Endothelial cell of hepatic sinusoid (primary cell): ENCODE measurements at regions not wholly inside any gene's neighbourhood (a gene's known extent, or its start where the extent isn't known, plus 50 kb on each side); places are given as distances from the start of the nearest gene placed in this dataset.
"Not testable (repeated sequence)": the region's sequence is repeated elsewhere in the genome, so short reads cannot be mapped to it uniquely, and the experiment has no call there.

Source experiments
- in situ Hi-C: cut with HindIII; loops from 2 replicates; pipeline ENCODE4 v1.10.0; 2017; ENCODE audit warnings: low sequenced_read_pairs

DNA sequence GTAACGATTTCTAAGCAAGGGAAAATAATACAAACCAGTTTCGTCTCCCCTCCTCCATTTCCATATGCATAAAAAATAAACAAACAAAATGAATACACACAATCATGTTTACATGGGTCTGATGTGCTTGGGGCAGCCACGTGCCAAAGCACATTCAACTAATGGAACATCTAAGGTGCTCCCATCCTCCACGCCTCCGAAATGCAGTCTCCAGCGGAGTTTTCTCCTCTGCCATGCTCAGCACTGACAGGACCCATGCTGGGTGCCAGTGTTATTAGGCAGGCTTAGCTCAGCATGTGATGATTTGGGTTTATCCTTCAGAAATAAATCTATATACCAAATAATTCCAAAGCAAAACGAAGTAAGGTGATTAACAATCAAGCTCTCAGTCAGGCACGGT is 337.3 kb upstream of the ATP10A start:
- in situ Hi-C loops: no loop called here

DNA sequence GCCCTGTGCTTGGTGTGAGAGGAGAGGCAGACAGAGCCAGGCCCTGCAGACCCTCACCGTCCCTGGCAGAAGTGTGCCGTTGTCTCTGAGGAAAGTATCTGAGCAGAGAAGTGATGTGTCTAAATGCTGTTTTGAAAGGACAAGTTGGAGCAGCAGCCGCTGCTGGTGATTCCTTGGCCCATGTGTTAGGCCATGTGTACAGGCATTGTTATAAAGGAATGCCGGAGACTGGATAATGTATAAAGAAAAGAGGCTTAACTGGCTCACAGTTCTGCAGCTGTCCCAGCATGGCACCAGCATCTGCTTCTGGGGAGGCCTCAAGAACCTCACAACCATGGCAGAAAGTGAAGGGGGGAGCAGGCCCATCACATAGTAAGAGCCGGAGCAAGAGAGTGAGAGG is 334.6 kb upstream of the ATP10A start:
- in situ Hi-C loops: no loop called here

DNA sequence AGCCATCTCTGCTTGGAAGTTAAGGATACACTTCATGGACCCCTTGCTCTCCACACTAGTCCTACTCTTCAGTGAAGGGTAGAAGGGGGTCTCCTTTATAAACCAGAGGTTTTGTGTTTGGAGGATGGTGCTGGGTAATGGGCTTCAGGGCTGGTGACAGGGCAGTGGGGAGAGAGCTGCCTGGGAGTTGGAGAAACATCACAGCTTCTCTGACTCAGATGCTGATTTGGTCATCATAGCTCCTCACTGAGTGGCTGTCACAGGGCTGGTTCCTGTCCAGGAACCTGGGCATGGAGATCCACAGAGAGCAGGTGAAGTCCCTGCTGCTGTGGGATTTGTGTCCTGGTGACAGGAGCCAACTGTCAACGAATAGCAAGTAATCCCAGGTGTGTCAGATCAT is 333.9 kb upstream of the ATP10A start:
- in situ Hi-C loops: no loop called here

DNA sequence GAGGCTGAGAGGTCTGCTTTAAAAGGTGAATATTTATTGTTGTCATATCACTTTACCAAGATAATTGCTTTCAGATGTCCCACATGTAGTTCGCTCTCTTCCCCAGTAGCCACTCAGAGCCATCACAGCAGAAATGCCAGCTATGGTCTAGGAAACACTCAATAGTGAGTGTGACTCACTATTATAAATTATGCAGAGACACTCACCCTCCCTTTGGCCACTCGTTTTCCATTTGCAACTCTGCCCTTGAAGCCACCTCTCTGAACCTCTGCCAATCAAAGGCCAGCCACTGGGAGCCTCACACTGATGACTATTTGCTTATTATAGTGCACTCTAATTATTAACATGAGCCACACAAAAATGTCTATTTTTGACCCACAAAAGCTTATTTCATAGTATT is 328.1 kb upstream of the ATP10A start:
- in situ Hi-C loops: no loop called here

DNA sequence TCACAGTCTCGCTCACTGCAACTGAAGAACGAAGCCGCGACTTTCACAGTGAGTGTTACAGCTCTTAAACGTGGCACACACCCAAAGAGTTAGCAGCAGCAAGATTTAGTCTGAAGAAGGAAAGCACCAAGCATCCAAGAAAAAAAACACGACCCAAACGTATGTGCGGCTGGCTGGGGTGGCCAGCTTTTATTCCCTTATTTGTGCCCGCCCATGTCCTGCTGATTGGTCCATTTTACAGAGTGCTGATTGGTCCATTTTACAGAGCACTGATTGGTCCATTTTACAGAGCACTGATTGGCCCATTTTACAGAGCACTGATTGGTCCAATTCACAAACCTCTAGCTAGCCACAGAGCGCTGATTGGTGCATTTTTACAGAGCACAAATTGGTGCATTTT is 323.0 kb upstream of the ATP10A start:
- in situ Hi-C loops: not testable (repeated sequence)

DNA sequence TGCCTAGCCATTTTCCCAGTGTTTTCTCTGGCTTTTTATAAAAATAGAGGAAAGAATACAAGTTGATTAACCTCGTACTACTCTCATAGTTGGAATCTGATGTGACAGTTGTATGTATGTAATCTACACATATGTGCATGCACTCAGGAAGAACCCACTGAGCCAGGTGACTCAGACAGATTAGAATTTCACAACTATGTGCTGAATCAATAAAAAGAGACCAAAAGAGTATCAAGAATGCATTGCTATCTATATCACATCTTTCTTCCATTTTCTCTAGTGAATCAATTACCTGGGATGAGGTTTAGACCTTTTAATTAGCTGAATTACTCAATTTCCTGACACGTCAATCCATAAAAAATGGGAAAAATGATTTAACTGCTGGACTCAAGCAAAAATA is 319.3 kb upstream of the ATP10A start:
- in situ Hi-C loops: loop anchor here (5.0 kb wide), 1 partner anchor 80 kb away; no protein-coding TSS in a partner anchor

DNA sequence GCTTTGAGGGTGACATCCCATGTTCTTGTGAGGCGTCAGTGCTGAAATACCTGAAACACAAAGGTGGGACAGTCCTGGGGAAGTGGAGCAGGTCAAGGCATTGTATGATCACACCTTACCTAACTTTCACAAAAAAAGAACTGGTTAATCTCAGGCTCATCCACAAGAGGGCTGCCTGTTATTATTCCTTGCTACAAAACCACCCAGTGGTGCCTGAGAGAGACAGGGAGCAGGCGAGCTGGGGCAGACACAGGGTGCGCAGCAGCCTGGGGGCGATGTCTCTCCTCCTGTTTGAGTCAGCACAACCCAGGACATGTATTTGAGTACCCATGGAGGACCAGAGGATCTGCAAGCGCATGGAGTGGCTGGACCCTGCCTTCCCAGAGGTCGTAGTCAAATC is 316.8 kb upstream of the ATP10A start:
- in situ Hi-C loops: loop anchor here (5.0 kb wide), 1 partner anchor 78 kb away; no protein-coding TSS in a partner anchor

DNA sequence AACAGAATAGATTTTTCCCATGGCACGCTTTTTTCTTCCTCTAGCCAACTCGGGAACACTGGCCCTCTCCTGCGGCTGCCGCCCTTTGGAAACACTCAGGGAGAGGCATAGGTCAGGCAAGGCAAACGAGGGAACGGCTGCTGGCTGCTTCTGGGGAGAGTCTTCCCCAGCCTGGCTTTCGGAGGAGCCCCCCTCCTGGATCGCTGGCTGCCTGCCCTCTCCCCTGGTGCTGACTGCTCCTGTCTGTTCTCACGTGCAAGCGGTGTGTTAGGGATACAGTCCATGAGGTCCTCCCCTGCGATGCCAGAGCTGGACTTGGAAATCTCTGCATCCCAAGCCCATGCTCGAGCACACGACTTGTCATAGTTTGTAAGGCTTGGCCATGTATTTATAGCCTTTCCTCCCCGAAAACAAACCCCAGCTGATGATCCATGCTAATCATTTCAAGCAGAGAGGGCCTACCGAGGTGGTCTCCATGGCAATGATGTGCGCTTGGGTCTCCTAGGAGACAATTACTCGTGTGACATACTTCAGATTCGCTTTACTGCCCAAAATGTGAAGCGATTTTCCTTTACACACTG is 315.6 kb upstream of the ATP10A start:
- in situ Hi-C loops: no loop called here

DNA sequence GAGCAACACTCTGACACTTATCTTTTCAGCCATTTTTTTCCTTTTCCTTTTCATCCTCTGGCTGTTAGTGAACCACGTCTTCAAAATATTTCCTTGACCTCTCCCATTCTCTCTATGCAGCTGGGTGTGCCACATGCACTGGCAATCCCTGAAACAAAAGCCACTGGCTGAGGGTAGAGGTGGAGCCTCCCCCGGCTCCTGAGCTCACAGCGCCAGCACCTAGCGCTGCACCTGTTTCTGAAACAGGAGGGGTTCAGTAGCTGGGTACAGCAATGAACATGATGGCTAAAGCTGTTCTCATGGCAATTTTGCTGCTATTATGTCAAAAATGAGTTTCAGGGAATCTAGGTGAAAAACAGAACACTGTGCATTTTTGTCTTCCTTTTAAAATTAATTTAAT is 314.7 kb upstream of the ATP10A start:
- in situ Hi-C loops: no loop called here

DNA sequence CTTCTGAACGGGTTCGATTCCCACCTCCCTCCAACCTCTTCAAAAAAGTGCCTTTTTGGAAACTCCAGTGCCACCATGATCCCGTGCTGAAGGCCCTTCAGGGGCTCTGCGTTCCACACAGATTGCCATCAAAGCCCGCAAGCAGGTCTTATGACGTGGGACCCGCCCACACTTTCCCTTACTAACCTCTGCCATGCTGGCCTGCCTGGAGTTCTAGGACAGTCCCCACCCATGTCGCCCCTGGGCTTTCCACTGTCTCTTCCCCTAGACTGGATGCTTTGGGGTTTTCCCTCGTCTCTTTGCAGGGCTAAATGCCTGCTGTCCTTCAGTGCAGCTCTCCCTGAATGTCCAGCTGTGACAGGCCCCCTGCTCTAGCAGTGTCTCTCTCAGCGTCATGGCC is 313.7 kb upstream of the ATP10A start:
- in situ Hi-C loops: no loop called here

DNA sequence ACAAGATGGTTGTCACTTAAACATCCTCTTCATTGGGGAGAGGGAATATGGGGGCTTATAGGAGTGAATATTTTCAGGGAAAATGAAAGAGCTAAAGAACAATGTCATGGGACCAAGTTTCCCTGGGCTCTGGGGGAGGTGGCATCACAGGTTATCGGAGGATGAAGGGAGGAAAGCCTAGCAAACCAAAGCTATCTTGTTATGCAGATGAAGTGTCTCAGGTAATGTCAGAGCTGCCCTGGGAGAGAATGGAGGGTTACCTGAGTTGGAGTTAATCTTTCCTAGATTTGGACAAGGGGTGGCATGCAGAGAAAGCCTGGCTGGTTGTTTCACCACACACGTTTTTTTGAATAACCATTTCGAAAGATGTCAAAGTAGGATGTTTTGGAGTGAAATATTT is 308.1 kb upstream of the ATP10A start:
- in situ Hi-C loops: no loop called here

DNA sequence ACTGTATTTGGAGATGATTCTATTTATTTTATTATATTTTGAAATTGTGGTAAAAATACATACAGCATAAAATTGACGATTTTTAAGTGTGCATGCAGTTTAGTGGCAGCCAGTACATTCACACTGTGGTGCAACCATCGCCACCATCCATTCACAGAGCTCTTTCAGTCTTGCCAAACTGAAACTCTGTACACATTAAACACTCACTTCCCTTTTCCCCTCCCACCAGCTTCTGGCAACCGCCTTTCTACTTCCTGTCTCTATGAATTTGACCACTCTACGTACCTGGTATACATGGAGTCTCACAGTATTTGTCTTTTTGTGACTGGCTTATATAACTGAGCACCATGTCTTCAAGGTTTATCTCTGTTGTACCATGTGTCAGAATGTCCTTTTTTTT is 303.3 kb upstream of the ATP10A start:
- in situ Hi-C loops: no loop called here

DNA sequence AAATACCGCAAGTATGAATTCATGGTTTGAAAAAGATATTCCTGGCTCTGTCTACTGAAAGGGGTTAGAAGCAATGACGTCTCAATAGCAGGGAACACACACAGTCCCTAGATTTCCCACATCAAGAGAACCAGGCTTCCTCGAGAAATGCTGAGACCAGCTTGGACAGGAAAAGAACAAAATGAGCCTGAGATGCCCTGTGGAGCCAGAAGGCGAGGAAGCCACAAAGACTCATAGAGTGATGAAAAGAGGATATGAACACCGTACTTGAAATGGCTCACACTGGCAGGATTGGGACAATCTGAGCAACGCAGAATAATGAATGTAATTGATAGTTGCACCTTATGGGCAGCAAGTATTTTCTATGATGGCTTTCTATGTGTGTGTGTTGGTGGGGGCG is 302.4 kb upstream of the ATP10A start:
- in situ Hi-C loops: no loop called here

DNA sequence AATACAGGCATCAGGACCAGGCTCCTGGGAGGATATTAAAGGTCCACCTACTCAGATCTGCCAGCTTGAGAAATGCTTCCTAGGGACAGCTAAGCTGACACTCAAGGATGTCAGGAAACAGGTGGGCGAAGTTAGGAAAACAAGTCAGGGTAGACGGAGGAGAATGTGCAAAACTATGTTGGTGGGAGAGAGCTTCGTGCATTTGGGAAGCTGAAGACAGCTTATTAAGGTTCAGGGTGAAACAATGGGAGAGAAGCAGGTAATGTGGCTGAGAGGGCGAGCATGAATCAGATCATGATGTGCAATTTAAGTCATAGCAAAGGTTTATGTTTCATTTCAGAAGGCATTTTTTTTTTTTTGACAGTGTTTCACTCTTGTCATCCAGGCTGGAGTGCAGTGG is 297.2 kb upstream of the ATP10A start:
- in situ Hi-C loops: no loop called here

DNA sequence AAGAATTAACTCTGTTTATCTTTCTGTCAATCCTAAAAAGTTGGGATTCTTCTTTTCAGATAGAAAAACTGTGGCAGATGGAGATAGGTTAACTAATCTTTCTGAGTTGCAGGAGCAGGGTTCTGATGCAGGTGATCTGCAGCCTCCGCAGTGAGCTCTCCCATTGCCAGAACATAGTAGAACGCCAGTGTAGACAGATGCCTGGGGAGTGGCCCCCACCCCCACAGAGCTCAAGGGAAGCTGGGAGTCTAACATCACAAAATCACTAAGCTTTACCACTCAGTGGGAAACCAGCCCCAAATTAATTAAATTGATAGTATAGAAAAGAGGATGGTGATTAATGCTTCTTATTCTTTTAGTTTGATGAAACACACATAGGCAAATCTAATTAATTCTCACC is 295.0 kb upstream of the ATP10A start:
- in situ Hi-C loops: no loop called here

DNA sequence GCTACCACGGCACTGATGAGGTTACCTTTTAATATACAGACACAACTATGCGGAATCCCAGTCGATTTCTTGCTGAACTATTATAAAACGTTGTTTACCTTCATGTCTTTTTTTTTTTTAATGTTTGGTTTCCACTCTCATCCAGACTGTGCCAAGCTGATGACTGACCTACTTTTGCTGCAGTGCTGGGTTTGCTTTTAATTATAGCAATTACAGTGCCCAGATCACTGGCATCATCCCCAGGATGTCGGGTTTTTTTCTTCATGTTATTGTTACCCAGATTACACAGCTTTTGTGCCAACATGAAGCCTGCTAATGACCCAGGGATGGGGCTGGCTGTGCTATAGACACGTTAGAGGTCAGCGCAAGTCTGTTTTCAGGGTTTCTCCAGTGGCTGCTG is 294.0 kb upstream of the ATP10A start:
- in situ Hi-C loops: no loop called here

DNA sequence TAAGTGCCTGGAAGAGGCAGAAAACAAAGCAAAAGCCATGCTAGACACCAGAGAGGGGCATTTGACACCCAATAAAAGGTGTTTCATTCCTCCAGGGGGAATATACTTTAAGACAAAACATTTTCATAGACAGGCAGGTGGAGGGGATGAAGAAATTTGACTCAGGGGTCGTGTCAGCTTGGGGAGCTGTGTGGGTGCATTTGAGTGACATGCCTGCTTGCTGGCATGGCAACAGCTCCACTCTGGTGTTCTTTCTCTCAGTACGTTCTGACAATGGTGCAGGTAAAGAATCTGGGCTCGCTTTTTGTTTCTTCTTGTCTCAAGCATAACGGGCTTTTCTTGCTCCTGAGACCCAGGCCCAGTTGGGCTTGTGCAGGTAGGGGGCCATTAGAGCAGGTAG is 292.9 kb upstream of the ATP10A start:
- in situ Hi-C loops: no loop called here

DNA sequence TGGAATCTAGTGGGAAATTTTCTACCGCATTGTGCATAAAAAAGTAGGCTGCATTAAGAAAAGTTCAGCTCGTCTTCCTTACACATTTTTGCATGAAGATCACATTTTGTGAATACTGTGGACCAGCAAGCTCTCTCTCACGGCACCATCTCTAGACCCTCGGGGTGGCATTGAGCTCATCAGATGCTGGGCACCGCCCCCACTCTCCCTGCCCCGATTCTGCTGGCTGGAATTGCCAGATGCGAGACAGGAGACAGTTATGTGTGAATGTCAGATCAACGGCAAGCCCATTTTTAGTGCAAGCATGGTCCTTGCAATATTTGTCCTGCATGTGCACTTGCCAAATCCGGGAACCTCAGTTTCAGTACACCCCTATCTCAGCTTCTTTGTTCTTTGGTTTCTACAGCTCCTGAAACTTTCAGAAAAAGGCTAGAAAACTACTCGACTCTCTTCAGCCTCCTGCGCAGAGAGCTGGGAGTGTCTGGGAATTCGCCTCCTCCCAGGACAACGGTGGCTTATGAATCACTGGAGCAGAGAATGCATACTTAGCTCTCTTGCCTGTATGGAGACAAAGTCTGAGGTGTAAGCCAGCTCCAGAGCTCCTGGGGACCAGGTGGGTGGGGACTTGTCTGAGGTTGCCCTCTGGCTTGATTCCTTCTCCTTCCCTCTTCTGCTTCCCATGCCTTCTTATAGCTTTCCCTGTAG is 285.2 kb upstream of the ATP10A start:
- in situ Hi-C loops: no loop called here

DNA sequence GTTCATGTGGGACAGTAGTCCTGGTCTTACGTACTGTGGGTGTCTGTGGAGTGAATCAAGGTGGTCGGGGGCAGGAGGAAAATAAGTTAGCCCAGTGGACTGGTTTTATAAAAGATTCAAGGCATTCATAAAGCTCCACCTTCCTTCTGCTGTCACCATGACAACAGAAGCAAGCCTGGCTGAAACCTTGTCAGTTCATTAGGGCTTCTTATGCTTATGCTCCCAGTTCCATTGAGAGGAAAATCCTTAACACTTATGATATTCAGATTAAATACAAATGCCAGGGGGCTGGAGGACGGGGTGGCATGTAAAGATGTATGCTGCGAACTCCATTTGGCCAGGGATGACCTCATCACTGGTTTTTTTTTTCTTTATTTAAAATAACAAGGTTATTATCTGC is 283.1 kb upstream of the ATP10A start:
- in situ Hi-C loops: no loop called here

DNA sequence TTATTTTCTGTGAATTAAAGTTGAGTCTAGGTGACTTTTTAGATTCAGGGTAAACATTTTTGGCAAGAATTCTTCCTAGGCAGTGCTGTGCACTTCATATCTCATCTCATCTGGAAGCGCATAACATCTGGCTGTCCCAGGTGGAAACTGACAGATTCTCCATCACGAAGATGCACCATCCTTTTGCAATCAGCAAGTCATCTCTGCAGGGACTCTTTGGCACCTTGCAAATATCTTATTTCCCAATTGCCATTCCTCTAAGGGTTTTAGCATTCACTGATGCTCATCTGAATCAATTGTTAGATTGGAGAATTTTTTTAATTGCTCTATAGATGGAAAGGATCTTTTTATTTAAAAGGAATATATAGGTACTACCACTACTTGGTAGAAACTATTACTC is 282.7 kb upstream of the ATP10A start:
- in situ Hi-C loops: no loop called here

DNA sequence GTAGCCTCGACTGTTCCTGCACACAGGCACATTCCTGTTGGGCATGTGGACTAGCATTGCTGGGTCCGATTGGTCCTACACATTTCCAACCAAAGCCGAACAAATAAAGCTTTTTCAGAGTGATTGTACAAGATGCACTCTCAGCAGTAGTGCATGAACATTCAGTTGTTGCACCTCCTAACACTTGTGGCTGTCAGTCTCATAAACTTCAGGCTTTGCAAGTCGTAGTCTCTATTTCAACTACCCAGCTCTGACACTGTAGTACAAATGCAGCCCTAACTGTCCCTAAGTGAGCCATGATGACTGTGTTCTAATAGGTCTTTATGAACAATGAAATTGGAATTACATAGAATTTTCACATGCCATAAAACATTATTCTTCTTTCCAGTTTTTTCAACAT is 281.7 kb upstream of the ATP10A start:
- in situ Hi-C loops: no loop called here

DNA sequence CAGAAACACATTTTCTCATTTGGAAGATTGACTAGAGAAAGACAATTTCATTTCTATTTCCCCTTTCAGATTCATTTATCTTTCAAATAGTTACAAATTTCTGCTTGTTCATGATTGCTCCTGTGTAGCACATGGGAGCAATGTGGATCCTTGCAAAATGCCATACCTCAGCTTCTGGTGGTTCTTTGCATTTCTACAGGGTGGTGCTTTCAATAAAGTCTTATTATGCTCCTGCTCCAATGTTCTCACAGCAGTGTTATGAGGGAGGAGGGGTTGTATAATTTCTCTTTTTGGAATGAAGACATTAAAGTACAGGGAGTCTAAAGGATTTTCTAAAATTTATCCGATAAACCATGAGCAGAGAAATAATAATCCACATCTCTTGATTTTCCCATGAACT is 280.1 kb upstream of the ATP10A start:
- in situ Hi-C loops: no loop called here

DNA sequence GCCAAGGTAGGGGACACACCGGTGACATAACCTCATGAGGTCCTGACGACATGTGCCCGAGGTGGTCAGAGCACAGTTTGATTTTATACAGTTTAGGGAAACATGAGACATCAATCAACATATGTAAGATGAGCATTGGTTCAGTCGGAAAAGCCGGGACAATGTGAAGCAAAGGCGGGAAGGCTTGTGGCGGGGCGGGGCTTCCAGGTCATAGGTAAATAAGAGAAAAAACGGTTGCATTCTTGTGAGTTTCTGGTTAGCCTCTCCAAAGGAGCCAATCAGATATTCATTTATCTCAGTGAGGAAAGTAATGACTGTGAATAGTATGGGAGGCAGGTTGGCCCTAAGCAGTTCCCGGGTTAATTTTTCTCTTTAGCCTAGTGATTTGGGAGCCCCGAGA is 271.7 kb upstream of the ATP10A start:
- in situ Hi-C loops: no loop called here
